ENCODE measurements at regions not wholly inside any gene's neighbourhood (a gene's known extent, or its start where the extent isn't known, plus 50 kb on each side); places are given as distances from the start of the nearest gene placed in this dataset.

DNA sequence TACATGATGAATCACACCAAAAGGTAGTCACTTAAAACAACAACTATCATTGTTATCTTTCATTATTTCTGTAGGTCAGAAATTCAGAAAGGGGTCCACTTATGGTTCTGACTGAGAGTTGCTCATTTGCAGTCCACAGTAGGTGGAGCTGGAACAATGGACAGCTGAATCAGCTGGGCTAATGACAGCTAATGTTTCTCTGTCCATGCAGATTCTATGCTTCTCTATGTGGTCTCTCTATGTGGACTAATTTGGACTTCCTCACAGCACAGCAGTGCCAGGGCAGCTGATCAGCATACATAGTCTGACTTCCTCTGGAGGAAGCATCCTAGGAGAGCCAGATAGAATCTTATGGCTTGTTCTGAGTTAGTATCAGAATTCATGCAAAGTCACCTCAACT, 131.7 kb upstream of the INTU start:
- H4K20me1 ChIP-seq (ENCODE audit: control insufficient read depth, insufficient read depth, low read length, poor library complexity, severe bottlenecking) = no peaks in the 10 kb centered on the region
- H3K9me3 ChIP-seq (ENCODE audit: control extremely low read depth in 1 of 3, control insufficient read depth in 2 of 3, insufficient read depth in 1 of 3, low read length in 2 of 3) = peaks cover 0 to 3% (median 0%) of the 10 kb centered on the region in 3 donors
- TF ChIP-seq CTCF (IDR thresholded peaks at IDR 0.05) (no peak), EZH2 (IDR thresholded peaks at IDR 0.05; ENCODE audit: borderline replicate concordance, insufficient read depth, low read depth, low read length, poor library complexity, severe bottlenecking) (no peak)
- DNase-seq (no peak), ATAC-seq (ENCODE audit: low read depth) (no peak)
- Mint-ChIP-seq H3K4me1 (no peaks in the 10 kb centered on the region), H3K4me3 (no peak overlapping the region), H3K27ac (no peak overlapping the region), H3K9me3 (ENCODE audit: insufficient read depth) (no peaks in the 10 kb centered on the region), H3K27me3 (peaks cover 3% of the 10 kb centered on the region)
- no peaks in the 10 kb centered on the region for H3K36me3 ChIP-seq (replicated peaks in 1 of 2; ENCODE audit: control extremely low read depth in 1 of 2, control insufficient read depth in 1 of 2, extremely low read depth in 1 of 2, insufficient read depth in 2 of 2, low read length in 1 of 2)
- no peaks in the 10 kb centered on the region for H3K4me1 ChIP-seq (ENCODE audit: control insufficient read depth in 2 of 2, insufficient read depth in 2 of 2, low read length in 2 of 2)
- intact Hi-C loops (cut with micrococcal nuclease) = no loop called here
- H3K9ac ChIP-seq (ENCODE audit: low read length) = no peak overlapping the region
- H2AFZ ChIP-seq (ENCODE audit: insufficient read depth, low read depth, low read length, poor library complexity, severe bottlenecking) = no peak overlapping the region
- no peaks in the 10 kb centered on the region for H3K79me2 ChIP-seq (ENCODE audit: control insufficient read depth, insufficient read depth, low read length)
- no peak overlapping the region for H3K4me2 ChIP-seq (replicated peaks; ENCODE audit: low read depth, low read length, poor library complexity, severe bottlenecking)
- CTCF ChIA-PET = no interaction called here
- POLR2A ChIA-PET = no interaction called here
- no peak overlapping the region for H3K27ac ChIP-seq (ENCODE audit: low read length in 2 of 2)
- H3K27me3 ChIP-seq (replicated peaks in 1 of 4; ENCODE audit: control extremely low read depth in 1 of 4, control insufficient read depth in 3 of 4, insufficient read depth in 4 of 4, low read length in 3 of 4) = no peaks in the 10 kb centered on the region
- no peak overlapping the region for H3K4me3 ChIP-seq (ENCODE audit: control extremely low read depth in 1 of 5, extremely low read depth in 1 of 5, insufficient read depth in 1 of 5, low read depth in 2 of 5, low read length in 4 of 5)

DNA sequence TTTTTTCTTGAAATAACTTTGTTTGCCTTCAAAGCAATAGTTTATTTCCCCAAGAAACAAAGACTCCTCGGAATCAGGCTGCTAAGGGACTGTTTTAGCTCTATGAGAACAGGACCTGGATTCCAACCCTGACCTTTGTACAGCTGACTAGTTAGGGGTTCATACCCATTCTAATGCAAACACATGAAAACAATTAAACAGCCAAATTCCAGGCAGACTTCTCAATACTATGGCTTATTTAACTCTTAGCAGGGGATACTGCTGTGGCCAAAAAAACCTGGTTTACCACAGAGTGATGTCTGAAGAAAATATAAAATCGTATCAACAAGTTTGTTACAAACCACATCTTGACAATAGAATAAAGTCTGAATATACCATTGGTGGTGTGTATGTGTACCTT, 129.6 kb upstream of the INTU start:
- Mint-ChIP-seq H3K4me3 (no peak overlapping the region), H3K9me3 (ENCODE audit: insufficient read depth) (no peaks in the 10 kb centered on the region), H3K27ac (no peak overlapping the region), H3K27me3 (peaks cover 3% of the 10 kb centered on the region), H3K4me1 (no peaks in the 10 kb centered on the region)
- no peak overlapping the region for H3K9ac ChIP-seq (ENCODE audit: low read length)
- intact Hi-C loops (cut with micrococcal nuclease) = no loop called here
- WGBS (ENCODE audit: insufficient coverage) = no CpG with 5 or more reads among the region's 2 CpGs
- H4K20me1 ChIP-seq (ENCODE audit: control insufficient read depth, insufficient read depth, low read length, poor library complexity, severe bottlenecking) = no peaks in the 10 kb centered on the region
- no peak for ATAC-seq (ENCODE audit: low read depth)
- H2AFZ ChIP-seq (ENCODE audit: insufficient read depth, low read depth, low read length, poor library complexity, severe bottlenecking) = no peak overlapping the region
- DNase-seq = no peak
- H3K27me3 ChIP-seq (replicated peaks in 1 of 4; ENCODE audit: control extremely low read depth in 1 of 4, control insufficient read depth in 3 of 4, insufficient read depth in 4 of 4, low read length in 3 of 4) = no peaks in the 10 kb centered on the region
- TF ChIP-seq EZH2 (IDR thresholded peaks at IDR 0.05; ENCODE audit: borderline replicate concordance, insufficient read depth, low read depth, low read length, poor library complexity, severe bottlenecking) (no peak), CTCF (IDR thresholded peaks at IDR 0.05) (no peak)
- no peaks in the 10 kb centered on the region for H3K4me1 ChIP-seq (ENCODE audit: control insufficient read depth in 2 of 2, insufficient read depth in 2 of 2, low read length in 2 of 2)
- H3K9me3 ChIP-seq (ENCODE audit: control extremely low read depth in 1 of 3, control insufficient read depth in 2 of 3, insufficient read depth in 1 of 3, low read length in 2 of 3) = no peaks in the 10 kb centered on the region
- no peaks in the 10 kb centered on the region for H3K79me2 ChIP-seq (ENCODE audit: control insufficient read depth, insufficient read depth, low read length)
- CTCF ChIA-PET = no interaction called here
- H3K27ac ChIP-seq (ENCODE audit: low read length in 2 of 2) = no peak overlapping the region
- H3K4me2 ChIP-seq (replicated peaks; ENCODE audit: low read depth, low read length, poor library complexity, severe bottlenecking) = no peak overlapping the region
- H3K36me3 ChIP-seq (replicated peaks in 1 of 2; ENCODE audit: control extremely low read depth in 1 of 2, control insufficient read depth in 1 of 2, extremely low read depth in 1 of 2, insufficient read depth in 2 of 2, low read length in 1 of 2) = no peaks in the 10 kb centered on the region
- no peak overlapping the region for H3K4me3 ChIP-seq (ENCODE audit: control extremely low read depth in 1 of 5, extremely low read depth in 1 of 5, insufficient read depth in 1 of 5, low read depth in 2 of 5, low read length in 4 of 5)
- POLR2A ChIA-PET = no interaction called here

Measured in B cell (primary cell).